Ectodermal cell (in vitro differentiated cells): ENCODE measurements at regions not wholly inside any gene's neighbourhood (a gene's known extent, or its start where the extent isn't known, plus 50 kb on each side); places are given as distances from the start of the nearest gene placed in this dataset.
"Not testable (repeated sequence)": the region's sequence is repeated elsewhere in the genome, so short reads cannot be mapped to it uniquely, and the experiment has no call there.

Experiments used
- H3K27ac ChIP-seq: 2 replicates; pipeline ENCODE4 v1.7.0; 2013; ENCODE audit warnings: mild to moderate bottlenecking, low read depth, low read length; ENCODE audit not compliant: insufficient read depth, poor library complexity, severe bottlenecking
- H3K27me3 ChIP-seq: 2 replicates; pipeline ENCODE4 v1.7.0; 2013; ENCODE audit warnings: mild to moderate bottlenecking, low read length; ENCODE audit not compliant: insufficient read depth, control insufficient read depth, poor library complexity, severe bottlenecking
- H3K36me3 ChIP-seq: one replicate; pipeline ENCODE4 v1.7.0; 2013; ENCODE audit warnings: low read length; ENCODE audit not compliant: control insufficient read depth, insufficient read depth
- H3K4me1 ChIP-seq: one replicate; pipeline ENCODE4 v1.7.0; 2013; ENCODE audit warnings: low read length; ENCODE audit not compliant: control insufficient read depth, insufficient read depth
- H3K4me3 ChIP-seq: 2 replicates; pipeline ENCODE4 v1.7.0; 2013; ENCODE audit warnings: low read depth, low read length, control low read depth; ENCODE audit not compliant: insufficient read depth
- H3K9me3 ChIP-seq: 2 replicates; pipeline ENCODE4 v1.7.0; 2013; ENCODE audit warnings: mild to moderate bottlenecking, low read length, moderate library complexity; ENCODE audit not compliant: control insufficient read depth
- WGBS, 2 experiments: methylation state at CpG; one replicate each; pipeline ENCODE4 v1.1.7; 2013; ENCODE audit warnings: missing lambda C conversion rate in 2 of 2; 5-methylcytosine and 5-hydroxymethylcytosine counted together

DNA sequence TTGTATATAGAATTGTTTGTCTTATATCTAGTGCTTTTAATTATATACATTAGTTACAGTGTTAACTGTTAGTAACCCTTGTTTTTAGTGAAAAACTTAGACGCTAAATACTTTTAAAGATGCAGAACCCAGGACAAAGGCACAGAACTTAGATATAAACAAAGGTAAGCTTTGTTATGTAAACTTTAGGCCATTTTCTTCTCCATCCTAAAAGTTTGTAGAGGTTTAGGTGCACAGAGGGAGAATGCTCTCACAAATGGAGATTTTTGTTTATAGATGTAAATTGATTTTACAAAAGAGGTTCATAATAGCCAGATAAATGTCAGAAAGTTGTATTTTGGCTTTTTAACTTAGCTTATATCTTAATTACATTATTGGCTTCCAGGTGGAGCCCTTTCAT, 490.5 kb upstream of the LRRC7 start:
- Histone ChIP-seq H3K27me3 (no peaks in the 10 kb centered on the region), H3K4me3 (no peak overlapping the region), H3K4me1 (peaks cover 34% of the 10 kb centered on the region), H3K36me3 (no peaks in the 10 kb centered on the region), H3K9me3 (no peaks in the 10 kb centered on the region), H3K27ac (no peak overlapping the region)
- WGBS, 2 experiments, result 20% methylated on average over 1 of the region's 1 CpG; no CpG with 5 or more reads in 1 of the 2 experiments

- no peaks in the 10 kb centered on the region for H3K36me3 ChIP-seq
- no peaks in the 10 kb centered on the region for H3K9me3 ChIP-seq
- no peak overlapping the region for H3K27ac ChIP-seq
- H3K27me3 ChIP-seq, result no peaks in the 10 kb centered on the region
- 43 to 47% methylated on average over 3 of the region's 3 CpGs for WGBS, 2 experiments
- H3K4me1 ChIP-seq, result peaks cover 36% of the 10 kb centered on the region
- no peak overlapping the region for H3K4me3 ChIP-seq
These were observed 490.1 kb upstream of the LRRC7 start for GRCh38 chr1:69077633-69078032.

DNA sequence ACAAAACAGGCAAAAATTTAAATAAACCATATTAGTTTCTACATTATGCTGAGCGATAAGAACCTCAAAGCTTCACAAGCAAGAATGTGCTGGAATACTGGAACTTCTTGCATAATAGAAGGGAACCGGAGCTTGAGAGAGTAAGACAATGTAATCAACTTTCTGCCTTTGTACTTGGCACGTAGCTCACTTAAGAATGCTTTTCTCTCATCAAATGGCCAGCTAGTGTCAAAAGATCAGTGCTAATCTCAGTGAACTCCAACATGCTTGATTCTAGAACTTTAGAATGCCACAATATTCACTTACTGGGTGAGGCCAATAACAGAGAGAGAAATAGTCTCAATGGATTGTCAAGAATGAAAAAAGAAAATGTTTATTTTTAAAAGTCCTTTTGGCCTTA, 486.1 kb upstream of the LRRC7 start:
- 43 to 45% methylated on average over 3 of the region's 3 CpGs for WGBS, 2 experiments
- H3K4me1 ChIP-seq, result peaks cover 43% of the 10 kb centered on the region
- no peaks in the 10 kb centered on the region for H3K9me3 ChIP-seq
- no peaks in the 10 kb centered on the region for H3K36me3 ChIP-seq
- H3K27me3 ChIP-seq, result no peaks in the 10 kb centered on the region
- H3K27ac ChIP-seq, result peak overlapping the region; percentile 44
- H3K4me3 ChIP-seq, result no peak overlapping the region

DNA sequence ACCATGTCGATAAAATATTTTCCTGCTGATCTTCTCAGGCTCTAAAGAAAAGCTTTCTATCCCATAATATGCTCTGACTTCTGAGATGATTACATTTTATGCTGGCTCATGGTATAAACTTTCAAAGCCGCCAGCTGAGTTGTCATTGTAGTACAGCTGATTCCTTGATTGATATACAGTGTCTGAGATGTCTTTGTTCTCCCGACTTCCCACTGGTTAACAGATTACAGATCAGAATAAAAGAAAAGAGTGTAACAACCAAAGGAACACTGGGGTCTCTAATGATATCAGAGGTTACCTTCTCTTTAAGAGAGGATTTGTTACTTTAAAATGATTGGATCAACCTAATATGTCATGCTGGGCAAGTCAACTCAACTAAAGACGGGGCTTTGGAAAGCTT, 485.4 kb upstream of the LRRC7 start:
- Histone ChIP-seq H3K27ac (peak overlapping the region; percentile 33), H3K4me3 (no peak overlapping the region), H3K4me1 (peaks cover 41% of the 10 kb centered on the region), H3K36me3 (no peaks in the 10 kb centered on the region), H3K9me3 (no peaks in the 10 kb centered on the region), H3K27me3 (no peaks in the 10 kb centered on the region)
- 27 to 29% methylated on average over 4 of the region's 4 CpGs for WGBS, 2 experiments

DNA sequence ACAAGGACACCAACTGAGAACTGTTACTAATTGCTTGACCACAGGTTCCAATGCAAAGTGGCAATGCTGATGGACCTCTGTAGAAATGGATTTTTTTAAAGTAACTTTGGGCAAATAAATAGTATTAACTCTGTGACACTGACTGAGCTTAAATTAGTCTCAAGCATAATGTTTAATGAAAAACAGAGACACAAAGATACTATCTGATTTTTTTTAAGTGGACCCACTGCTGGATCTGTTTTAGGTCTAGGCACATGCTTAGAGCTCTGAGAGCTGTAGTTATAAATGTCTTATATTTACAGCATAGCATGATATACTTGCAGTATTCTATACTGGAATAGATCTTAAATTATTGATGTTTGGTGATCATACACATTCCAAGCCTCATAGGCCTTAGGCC, 481.6 kb upstream of the LRRC7 start:
- Histone ChIP-seq H3K4me3 (no peak overlapping the region), H3K9me3 (no peaks in the 10 kb centered on the region)

DNA sequence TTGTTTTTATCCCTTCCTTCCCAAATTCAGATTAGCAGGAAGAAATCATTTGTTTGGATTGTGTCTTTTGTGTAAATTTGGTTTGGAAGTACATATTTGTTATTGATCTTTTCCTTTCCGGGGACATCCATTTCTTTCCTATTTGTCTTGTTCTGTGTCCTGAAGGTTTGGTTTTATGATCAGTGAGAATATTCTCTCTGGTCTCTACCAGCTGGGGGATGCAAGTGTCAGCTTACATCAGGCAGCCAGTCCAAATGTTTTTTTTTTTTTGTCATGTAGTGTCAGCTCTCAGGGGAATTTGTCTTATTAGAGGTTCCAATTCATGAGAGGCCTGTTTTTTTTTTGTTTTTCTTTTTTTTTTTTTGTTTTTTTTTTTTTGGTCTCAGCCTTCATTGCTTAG, 479.2 kb upstream of the LRRC7 start:
- no peak overlapping the region for H3K4me3 ChIP-seq
- H3K36me3 ChIP-seq, result no peaks in the 10 kb centered on the region
- H3K27me3 ChIP-seq, result no peaks in the 10 kb centered on the region
- 92% methylated on average over 1 of the region's 1 CpG for WGBS, 2 experiments
- H3K9me3 ChIP-seq, result no peaks in the 10 kb centered on the region
- peaks cover 3% of the 10 kb centered on the region for H3K4me1 ChIP-seq
- no peak overlapping the region for H3K27ac ChIP-seq

More for the DNA sequence above, 481.6 kb upstream of the LRRC7 start:
- H3K27ac ChIP-seq, result no peak overlapping the region
- H3K4me1 ChIP-seq, result peaks cover 23% of the 10 kb centered on the region
- no peaks in the 10 kb centered on the region for H3K27me3 ChIP-seq
- no peaks in the 10 kb centered on the region for H3K36me3 ChIP-seq

DNA sequence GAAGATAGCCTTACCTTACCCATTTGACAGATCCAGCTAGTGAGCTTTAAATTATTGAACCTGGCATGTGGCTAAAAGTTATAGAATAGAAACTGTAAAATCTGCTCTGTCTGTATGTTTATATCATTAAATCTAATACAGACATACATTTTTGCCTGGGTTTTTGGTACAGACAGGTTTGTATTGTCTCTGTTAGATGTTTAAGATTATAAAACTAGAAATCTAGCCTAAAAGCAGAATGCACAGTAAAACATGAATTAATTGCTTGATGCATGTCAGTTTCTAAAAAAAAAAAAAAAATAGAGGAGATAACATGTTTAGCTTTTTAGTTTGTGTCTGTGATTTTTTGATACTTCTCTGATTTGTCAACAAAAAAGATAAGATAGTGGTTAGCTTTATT, 477.6 kb upstream of the LRRC7 start:
- peaks cover 3% of the 10 kb centered on the region for H3K4me1 ChIP-seq
- no peaks in the 10 kb centered on the region for H3K36me3 ChIP-seq
- no peak overlapping the region for H3K27ac ChIP-seq
- H3K27me3 ChIP-seq, result no peaks in the 10 kb centered on the region
- no peaks in the 10 kb centered on the region for H3K9me3 ChIP-seq
- no peak overlapping the region for H3K4me3 ChIP-seq

DNA sequence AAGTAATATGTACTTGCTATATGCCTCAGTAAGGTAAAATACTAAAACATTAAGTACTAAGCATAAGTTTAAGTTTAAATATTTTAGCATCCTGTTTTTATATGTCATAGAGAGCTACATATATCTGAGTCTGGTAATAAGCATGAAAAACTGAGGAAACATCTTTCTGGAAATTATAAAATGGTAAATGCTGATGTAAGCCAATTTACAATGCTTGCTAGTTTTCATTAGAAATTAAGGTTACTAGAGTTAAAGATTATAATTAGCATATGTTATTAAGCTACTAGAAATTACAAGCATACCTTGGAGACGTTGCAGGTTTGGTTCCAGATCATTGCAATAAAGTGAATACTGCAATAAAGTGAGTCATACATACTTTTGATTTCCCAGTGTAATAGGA, 477.0 kb upstream of the LRRC7 start:
- Histone ChIP-seq H3K36me3 (no peaks in the 10 kb centered on the region), H3K4me1 (peaks cover 3% of the 10 kb centered on the region), H3K9me3 (no peaks in the 10 kb centered on the region), H3K27me3 (no peaks in the 10 kb centered on the region), H3K4me3 (no peak overlapping the region), H3K27ac (no peak overlapping the region)
- WGBS, 2 experiments, result 67% methylated on average over 1 of the region's 1 CpG; no CpG with 5 or more reads in 1 of the 2 experiments

DNA sequence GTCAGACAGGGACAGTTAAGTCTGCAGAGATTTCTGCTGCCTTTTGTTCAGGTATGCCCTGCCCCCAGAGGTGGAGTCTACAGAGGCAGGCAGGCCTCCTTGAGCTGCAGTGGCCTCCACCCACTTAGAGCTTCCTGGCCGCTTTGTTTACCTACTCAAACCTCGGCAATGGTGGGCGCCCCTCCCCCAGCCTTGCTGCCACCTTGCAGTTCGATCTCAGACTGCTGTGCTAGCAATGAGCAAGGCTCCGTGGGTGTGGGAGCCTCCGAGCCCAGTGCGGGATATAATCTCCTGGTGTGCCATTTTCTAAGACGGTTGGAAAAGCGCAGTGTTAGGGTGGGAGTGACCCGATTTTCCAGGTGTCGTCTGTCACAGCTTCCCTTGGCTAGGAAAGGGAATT, 465.7 kb upstream of the LRRC7 start:
- not testable (repeated sequence) for H3K27ac ChIP-seq, H3K4me3 ChIP-seq, H3K36me3 ChIP-seq, H3K27me3 ChIP-seq, H3K4me1 ChIP-seq, H3K9me3 ChIP-seq
- 95 to 96% methylated on average over 11 of the region's 11 CpGs for WGBS, 2 experiments

DNA sequence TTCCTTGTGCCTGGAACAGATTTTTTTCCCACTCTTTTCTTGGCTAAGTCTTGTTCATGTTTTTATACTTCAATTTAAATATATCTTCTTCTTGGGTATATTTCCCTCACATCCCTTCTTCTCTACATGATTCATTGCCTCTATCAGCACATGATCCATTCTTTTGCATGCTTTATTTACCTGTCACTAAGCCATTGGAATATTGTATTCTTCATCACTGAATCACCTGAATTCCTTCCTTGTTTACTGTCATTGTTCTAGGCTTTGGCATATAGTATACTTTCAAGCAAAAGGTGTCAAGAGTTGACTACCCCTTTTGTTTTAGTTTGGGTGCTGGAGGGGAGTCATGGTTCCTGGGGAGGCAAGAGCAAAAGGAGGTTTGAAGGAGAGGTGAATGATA, 464.5 kb upstream of the LRRC7 start:
- Histone ChIP-seq H3K36me3 (no peaks in the 10 kb centered on the region), H3K4me3 (no peak overlapping the region), H3K4me1 (no peaks in the 10 kb centered on the region), H3K9me3 (no peaks in the 10 kb centered on the region), H3K27me3 (no peaks in the 10 kb centered on the region), H3K27ac (no peak overlapping the region)

GRCh38 chr1:69103705-69104385, 463.9 kb upstream of the LRRC7 start:
- Histone ChIP-seq H3K9me3 (no peaks in the 10 kb centered on the region), H3K36me3 (no peaks in the 10 kb centered on the region), H3K4me1 (no peaks in the 10 kb centered on the region), H3K27ac (no peak overlapping the region), H3K4me3 (no peak overlapping the region), H3K27me3 (no peaks in the 10 kb centered on the region)
- 100% methylated on average over 1 of the region's 2 CpGs for WGBS, 2 experiments
